Osteoblast (primary cell): ENCODE measurements at regions not wholly inside any gene's neighbourhood (a gene's known extent, or its start where the extent isn't known, plus 50 kb on each side); places are given as distances from the start of the nearest gene placed in this dataset.
A peak's percentile ranks its signal among the peaks of the same experiment; 100 is the strongest.

Source experiments
- DNase-seq: peaks from one replicate; pipeline ENCODE4 v3.0.0; 2011; ENCODE audit warnings: low spot score, mixed read lengths; ENCODE audit not compliant: insufficient read length; ENCODE audit errors: missing footprints
- H2AFZ ChIP-seq: 2 replicates; pipeline ENCODE4 v1.6.0; 2011; ENCODE audit warnings: mild to moderate bottlenecking, low read length
- H3K27ac ChIP-seq: 2 replicates; pipeline ENCODE4 v1.5.1; 2011; ENCODE audit warnings: mild to moderate bottlenecking, low read depth, low read length, moderate library complexity
- H3K27me3 ChIP-seq: 2 replicates; pipeline ENCODE4 v1.6.0; 2012; ENCODE audit warnings: mild to moderate bottlenecking, control low read depth, inconsistent platforms, low read length, moderate library complexity; ENCODE audit not compliant: insufficient read depth
- H3K36me3 ChIP-seq: 2 replicates; pipeline ENCODE4 v1.5.1; 2011; ENCODE audit warnings: mild to moderate bottlenecking, low read length, control low read depth, moderate library complexity; ENCODE audit not compliant: insufficient read depth
- H3K4me1 ChIP-seq: 2 replicates; pipeline ENCODE4 v1.5.1; 2011; ENCODE audit warnings: mild to moderate bottlenecking, low read length, control low read depth, moderate library complexity; ENCODE audit not compliant: insufficient read depth
- H3K4me2 ChIP-seq: 2 replicates; pipeline ENCODE4 v1.6.0; 2011; ENCODE audit warnings: mild to moderate bottlenecking, low read length; ENCODE audit not compliant: insufficient read depth
- H3K4me3 ChIP-seq: fragments of 200-600 bp; sonication (generic); 3 replicates; pipeline ENCODE4 v1.5.1; 2012; ENCODE audit warnings: mild to moderate bottlenecking, low read length, inconsistent platforms; ENCODE audit not compliant: insufficient read depth
- H3K79me2 ChIP-seq: 2 replicates; pipeline ENCODE4 v1.6.0; 2012; ENCODE audit warnings: mild to moderate bottlenecking, low read length, control low read depth, inconsistent platforms; ENCODE audit not compliant: insufficient read depth
- H3K9me3 ChIP-seq: 2 replicates; pipeline ENCODE4 v1.5.1; 2011; ENCODE audit warnings: low read depth, low read length, control low read depth
- H4K20me1 ChIP-seq: 2 replicates; pipeline ENCODE4 v1.6.0; 2012; ENCODE audit warnings: mild to moderate bottlenecking, low read length, control low read depth; ENCODE audit not compliant: insufficient read depth
- TF ChIP-seq, protein P1 (sequence below): IDR thresholded peaks from 2 replicates; pipeline ENCODE4 v1.5.1; 2011; ENCODE audit warnings: mild to moderate bottlenecking, low read depth, low read length, moderate library complexity; ENCODE audit errors: extremely low read depth

DNA sequence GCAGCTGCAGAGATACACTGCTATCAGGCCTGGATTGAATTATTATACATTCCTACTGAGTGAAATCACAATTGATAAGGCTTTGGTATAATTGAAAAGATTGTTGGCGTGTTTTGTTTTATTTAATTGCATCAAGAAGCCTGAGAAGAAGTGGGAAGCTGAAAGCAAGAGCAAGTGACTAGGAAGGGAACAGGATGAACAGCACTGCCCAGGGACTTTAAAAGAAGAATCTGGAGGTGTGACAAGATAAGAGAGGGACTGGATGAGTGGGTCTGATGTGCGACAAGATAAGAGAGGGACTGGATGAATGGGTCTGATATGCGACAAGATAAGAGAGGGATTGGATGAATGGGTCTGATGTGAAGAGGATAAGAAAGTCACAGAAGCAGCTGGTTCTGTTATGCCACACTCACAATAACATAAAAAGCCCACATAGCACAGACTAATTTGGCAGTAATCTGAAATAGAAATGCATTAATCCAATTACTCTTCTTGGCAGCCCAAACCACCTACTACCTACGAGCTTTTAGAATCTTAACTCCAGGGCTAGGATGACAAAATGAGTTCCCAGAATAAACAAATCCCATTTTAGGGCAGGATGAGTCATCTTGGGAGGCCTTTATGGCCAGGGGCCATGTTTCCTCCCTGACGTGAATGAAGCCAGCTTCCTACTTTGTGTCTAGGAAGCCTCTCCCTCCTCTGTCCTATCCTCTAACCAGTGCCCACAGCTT, 129.7 kb downstream of the DUSP10 start:
- H3K79me2 ChIP-seq: no peaks in the 10 kb centered on the region
- peak overlapping the region; percentile 61 for H2AFZ ChIP-seq
- H3K4me3 ChIP-seq: no peak overlapping the region
- H3K4me2 ChIP-seq: peak overlapping the region; percentile 34
- H3K4me1 ChIP-seq: peaks cover 10% of the 10 kb centered on the region
- no peaks in the 10 kb centered on the region for H3K27me3 ChIP-seq
- TF ChIP-seq, protein P1, sequence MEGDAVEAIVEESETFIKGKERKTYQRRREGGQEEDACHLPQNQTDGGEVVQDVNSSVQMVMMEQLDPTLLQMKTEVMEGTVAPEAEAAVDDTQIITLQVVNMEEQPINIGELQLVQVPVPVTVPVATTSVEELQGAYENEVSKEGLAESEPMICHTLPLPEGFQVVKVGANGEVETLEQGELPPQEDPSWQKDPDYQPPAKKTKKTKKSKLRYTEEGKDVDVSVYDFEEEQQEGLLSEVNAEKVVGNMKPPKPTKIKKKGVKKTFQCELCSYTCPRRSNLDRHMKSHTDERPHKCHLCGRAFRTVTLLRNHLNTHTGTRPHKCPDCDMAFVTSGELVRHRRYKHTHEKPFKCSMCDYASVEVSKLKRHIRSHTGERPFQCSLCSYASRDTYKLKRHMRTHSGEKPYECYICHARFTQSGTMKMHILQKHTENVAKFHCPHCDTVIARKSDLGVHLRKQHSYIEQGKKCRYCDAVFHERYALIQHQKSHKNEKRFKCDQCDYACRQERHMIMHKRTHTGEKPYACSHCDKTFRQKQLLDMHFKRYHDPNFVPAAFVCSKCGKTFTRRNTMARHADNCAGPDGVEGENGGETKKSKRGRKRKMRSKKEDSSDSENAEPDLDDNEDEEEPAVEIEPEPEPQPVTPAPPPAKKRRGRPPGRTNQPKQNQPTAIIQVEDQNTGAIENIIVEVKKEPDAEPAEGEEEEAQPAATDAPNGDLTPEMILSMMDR: no peak
- no peak overlapping the region for H3K27ac ChIP-seq
- H4K20me1 ChIP-seq: no peaks in the 10 kb centered on the region
- H3K36me3 ChIP-seq: no peaks in the 10 kb centered on the region
- H3K9me3 ChIP-seq: no peaks in the 10 kb centered on the region
- DNase-seq: peak; percentile 83

DNA sequence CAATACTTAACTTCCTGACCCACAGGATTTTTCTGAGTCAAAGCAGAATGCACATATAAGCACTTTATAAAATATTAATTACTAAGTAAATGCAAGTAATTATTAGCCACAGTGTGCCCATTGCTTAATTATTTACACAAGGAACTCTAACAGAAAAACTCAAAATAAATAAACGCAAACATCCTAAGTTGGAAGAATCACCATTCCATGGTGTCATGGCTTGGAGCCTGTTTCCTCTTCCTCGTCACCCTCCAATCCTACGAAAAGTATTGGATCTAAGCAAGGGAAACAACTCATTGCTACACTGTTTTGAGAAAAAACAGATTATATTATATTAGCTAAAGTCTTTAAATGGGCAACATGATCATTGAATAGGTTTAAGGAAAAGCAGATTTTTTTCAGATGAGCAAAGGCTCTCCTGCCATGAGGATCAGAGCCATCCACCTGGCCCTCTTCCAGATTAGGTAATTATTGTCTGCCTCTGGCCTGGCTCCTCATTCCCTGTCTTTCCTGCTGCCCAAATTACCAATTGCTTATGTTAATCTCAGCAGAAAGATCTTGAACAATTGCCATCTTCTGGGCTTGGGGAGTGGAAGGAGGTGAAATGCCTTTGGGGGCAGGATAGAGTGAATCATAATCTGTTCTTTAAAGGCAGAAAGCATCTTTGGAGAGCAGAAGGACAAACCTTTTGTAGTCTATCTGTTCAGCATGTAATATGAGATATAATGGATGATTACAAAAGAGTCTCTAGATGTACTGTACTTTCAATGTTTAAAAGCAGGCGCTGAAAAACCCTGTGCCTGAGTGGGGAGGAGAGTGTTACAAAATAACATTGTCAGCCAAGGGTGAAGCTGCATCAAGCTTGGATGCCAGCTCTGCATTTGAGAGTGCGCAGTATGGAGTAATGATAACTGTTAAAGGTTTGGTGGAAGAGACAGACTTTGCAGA, 121.2 kb downstream of the DUSP10 start:
- Histone ChIP-seq H3K27me3 (no peaks in the 10 kb centered on the region), H3K79me2 (no peaks in the 10 kb centered on the region), H3K4me2 (no peak overlapping the region), H3K9me3 (no peaks in the 10 kb centered on the region), H3K27ac (no peak overlapping the region), H3K36me3 (no peaks in the 10 kb centered on the region), H3K4me3 (no peak overlapping the region), H4K20me1 (no peaks in the 10 kb centered on the region), H3K4me1 (peaks cover 2% of the 10 kb centered on the region), H2AFZ (peak overlapping the region; percentile 40)
- TF ChIP-seq, protein P1: no peak
- DNase-seq: no peak

DNA sequence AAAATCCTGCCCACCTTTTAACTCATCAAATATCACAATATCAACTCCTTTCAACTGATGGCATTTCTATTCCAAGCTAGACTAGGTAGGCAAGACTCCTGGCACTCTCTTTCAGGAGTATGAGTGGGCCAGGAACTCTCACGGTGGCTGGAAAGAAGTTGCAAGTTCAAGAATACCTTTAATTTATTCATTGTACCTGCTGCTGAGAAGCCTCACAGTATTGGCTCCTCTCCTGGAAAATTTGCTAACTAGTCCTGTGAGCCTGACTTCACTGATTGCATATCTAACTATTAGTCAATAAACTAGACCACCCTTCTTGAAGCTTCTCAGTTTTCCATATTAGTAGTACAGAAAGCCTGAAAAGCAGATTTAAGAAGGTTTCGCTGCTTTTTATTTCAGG, 120.2 kb downstream of the DUSP10 start:
- DNase-seq: no peak
- no peaks in the 10 kb centered on the region for H3K27me3 ChIP-seq
- H3K4me1 ChIP-seq: peaks cover 2% of the 10 kb centered on the region
- TF ChIP-seq, protein P1: no peak
- H2AFZ ChIP-seq: no peak overlapping the region
- H3K4me3 ChIP-seq: no peak overlapping the region
- H4K20me1 ChIP-seq: no peaks in the 10 kb centered on the region
- H3K79me2 ChIP-seq: no peaks in the 10 kb centered on the region
- H3K27ac ChIP-seq: no peak overlapping the region
- H3K9me3 ChIP-seq: no peaks in the 10 kb centered on the region
- no peak overlapping the region for H3K4me2 ChIP-seq
- no peaks in the 10 kb centered on the region for H3K36me3 ChIP-seq

DNA sequence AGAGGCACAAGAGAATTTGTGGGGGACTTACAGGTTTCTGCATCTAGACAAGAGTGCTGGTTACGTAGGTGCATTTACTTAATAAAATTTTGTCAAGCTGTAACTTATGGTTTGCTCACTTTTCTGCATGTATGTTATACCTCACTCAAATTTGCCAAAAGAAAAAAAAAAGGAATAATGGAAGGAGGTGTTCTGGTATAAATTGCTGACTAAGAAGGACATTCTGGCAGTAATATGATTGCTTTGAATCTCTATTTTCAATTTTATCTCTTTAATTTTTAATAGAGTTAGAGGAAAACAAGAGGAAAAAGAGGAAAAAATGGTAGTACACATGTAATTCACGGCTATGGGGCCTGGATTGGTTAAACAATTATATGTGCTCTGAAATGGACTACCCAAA, 119.5 kb downstream of the DUSP10 start:
- H3K27me3 ChIP-seq: no peaks in the 10 kb centered on the region
- TF ChIP-seq, protein P1: no peak
- H3K4me2 ChIP-seq: no peak overlapping the region
- H4K20me1 ChIP-seq: no peaks in the 10 kb centered on the region
- H3K9me3 ChIP-seq: no peaks in the 10 kb centered on the region
- H3K4me3 ChIP-seq: no peak overlapping the region
- no peak for DNase-seq
- H3K4me1 ChIP-seq: peaks cover 2% of the 10 kb centered on the region
- H3K27ac ChIP-seq: no peak overlapping the region
- H3K36me3 ChIP-seq: no peaks in the 10 kb centered on the region
- no peak overlapping the region for H2AFZ ChIP-seq
- H3K79me2 ChIP-seq: no peaks in the 10 kb centered on the region
